ENCODE measurements at regions not wholly inside any gene's neighbourhood (a gene's known extent, or its start where the extent isn't known, plus 50 kb on each side); places are given as distances from the start of the nearest gene placed in this dataset.

GRCh38 chr4:23567338-23567737 is 322.5 kb downstream of the PPARGC1A start:
- Histone ChIP-seq H3K4me1 (ENCODE audit: insufficient read depth, low read length) (no peaks in the 10 kb centered on the region), H3K4me3 (ENCODE audit: low read length) (no peak overlapping the region), H3K36me3 (ENCODE audit: insufficient read depth, low read length) (no peaks in the 10 kb centered on the region), H2AFZ (ENCODE audit: low read depth, low read length) (no peak overlapping the region), H3K9me3 (ENCODE audit: low read length) (no peaks in the 10 kb centered on the region), H3K27me3 (ENCODE audit: insufficient read depth, low read length) (no peaks in the 10 kb centered on the region)

- H3K27me3 ChIP-seq (ENCODE audit: insufficient read depth, low read length): no peaks in the 10 kb centered on the region
- no peaks in the 10 kb centered on the region for H3K36me3 ChIP-seq (ENCODE audit: insufficient read depth, low read length)
- no peak overlapping the region for H2AFZ ChIP-seq (ENCODE audit: low read depth, low read length)
- no peaks in the 10 kb centered on the region for H3K4me1 ChIP-seq (ENCODE audit: insufficient read depth, low read length)
- no peaks in the 10 kb centered on the region for H3K9me3 ChIP-seq (ENCODE audit: low read length)
- H3K4me3 ChIP-seq (ENCODE audit: low read length): no peak overlapping the region
These were observed 329.1 kb downstream of the PPARGC1A start for GRCh38 chr4:23560748-23561147.

GRCh38 chr4:23558101-23558500 is 331.7 kb downstream of the PPARGC1A start:
- Histone ChIP-seq H3K4me1 (ENCODE audit: insufficient read depth, low read length) (no peaks in the 10 kb centered on the region), H3K4me3 (ENCODE audit: low read length) (no peak overlapping the region), H2AFZ (ENCODE audit: low read depth, low read length) (no peak overlapping the region), H3K27me3 (ENCODE audit: insufficient read depth, low read length) (no peaks in the 10 kb centered on the region), H3K9me3 (ENCODE audit: low read length) (no peaks in the 10 kb centered on the region), H3K36me3 (ENCODE audit: insufficient read depth, low read length) (no peaks in the 10 kb centered on the region)

- H3K27me3 ChIP-seq (ENCODE audit: insufficient read depth, low read length): no peaks in the 10 kb centered on the region
- H3K36me3 ChIP-seq (ENCODE audit: insufficient read depth, low read length): no peaks in the 10 kb centered on the region
- no peak overlapping the region for H2AFZ ChIP-seq (ENCODE audit: low read depth, low read length)
- H3K9me3 ChIP-seq (ENCODE audit: low read length): no peaks in the 10 kb centered on the region
- no peak overlapping the region for H3K4me3 ChIP-seq (ENCODE audit: low read length)
- H3K4me1 ChIP-seq (ENCODE audit: insufficient read depth, low read length): no peaks in the 10 kb centered on the region
These were observed 342.2 kb downstream of the PPARGC1A start for GRCh38 chr4:23547601-23548000.

GRCh38 chr4:23547096-23547495 is 342.8 kb downstream of the PPARGC1A start:
- Histone ChIP-seq H3K9me3 (ENCODE audit: low read length) (no peaks in the 10 kb centered on the region), H3K4me1 (ENCODE audit: insufficient read depth, low read length) (no peaks in the 10 kb centered on the region), H3K27me3 (ENCODE audit: insufficient read depth, low read length) (no peaks in the 10 kb centered on the region), H2AFZ (ENCODE audit: low read depth, low read length) (no peak overlapping the region), H3K4me3 (ENCODE audit: low read length) (no peak overlapping the region), H3K36me3 (ENCODE audit: insufficient read depth, low read length) (no peaks in the 10 kb centered on the region)

- H3K4me3 ChIP-seq (ENCODE audit: low read length): no peak overlapping the region
- no peaks in the 10 kb centered on the region for H3K27me3 ChIP-seq (ENCODE audit: insufficient read depth, low read length)
- no peaks in the 10 kb centered on the region for H3K36me3 ChIP-seq (ENCODE audit: insufficient read depth, low read length)
- peak overlapping the region; percentile 10 for H2AFZ ChIP-seq (ENCODE audit: low read depth, low read length)
- no peaks in the 10 kb centered on the region for H3K9me3 ChIP-seq (ENCODE audit: low read length)
- H3K4me1 ChIP-seq (ENCODE audit: insufficient read depth, low read length): peaks cover 16% of the 10 kb centered on the region
These were observed 349.8 kb downstream of the PPARGC1A start for GRCh38 chr4:23539969-23540569.

GRCh38 chr4:23533859-23534258 is 356.0 kb downstream of the PPARGC1A start:
- H3K4me1 ChIP-seq (ENCODE audit: insufficient read depth, low read length): no peaks in the 10 kb centered on the region
- H3K36me3 ChIP-seq (ENCODE audit: insufficient read depth, low read length): no peaks in the 10 kb centered on the region
- H2AFZ ChIP-seq (ENCODE audit: low read depth, low read length): no peak overlapping the region
- H3K9me3 ChIP-seq (ENCODE audit: low read length): no peaks in the 10 kb centered on the region
- no peaks in the 10 kb centered on the region for H3K27me3 ChIP-seq (ENCODE audit: insufficient read depth, low read length)
- H3K4me3 ChIP-seq (ENCODE audit: low read length): no peak overlapping the region

GRCh38 chr4:23516716-23517115 is 373.1 kb downstream of the PPARGC1A start:
- Histone ChIP-seq H3K36me3 (ENCODE audit: insufficient read depth, low read length) (no peaks in the 10 kb centered on the region), H3K9me3 (ENCODE audit: low read length) (no peaks in the 10 kb centered on the region), H3K27me3 (ENCODE audit: insufficient read depth, low read length) (no peaks in the 10 kb centered on the region), H3K4me3 (ENCODE audit: low read length) (no peak overlapping the region), H3K4me1 (ENCODE audit: insufficient read depth, low read length) (no peaks in the 10 kb centered on the region), H2AFZ (ENCODE audit: low read depth, low read length) (no peak overlapping the region)

GRCh38 chr4:23504083-23504482 is 385.8 kb downstream of the PPARGC1A start:
- H3K4me1 ChIP-seq (ENCODE audit: insufficient read depth, low read length): peaks cover 3% of the 10 kb centered on the region
- H3K36me3 ChIP-seq (ENCODE audit: insufficient read depth, low read length): no peaks in the 10 kb centered on the region
- H3K4me3 ChIP-seq (ENCODE audit: low read length): no peak overlapping the region
- no peaks in the 10 kb centered on the region for H3K9me3 ChIP-seq (ENCODE audit: low read length)
- no peaks in the 10 kb centered on the region for H3K27me3 ChIP-seq (ENCODE audit: insufficient read depth, low read length)
- no peak overlapping the region for H2AFZ ChIP-seq (ENCODE audit: low read depth, low read length)

GRCh38 chr4:23500894-23501449 is 388.9 kb downstream of the PPARGC1A start:
- H3K9me3 ChIP-seq (ENCODE audit: low read length): peaks cover 2% of the 10 kb centered on the region
- H3K4me3 ChIP-seq (ENCODE audit: low read length): no peak overlapping the region
- no peak overlapping the region for H2AFZ ChIP-seq (ENCODE audit: low read depth, low read length)
- no peaks in the 10 kb centered on the region for H3K36me3 ChIP-seq (ENCODE audit: insufficient read depth, low read length)
- no peaks in the 10 kb centered on the region for H3K27me3 ChIP-seq (ENCODE audit: insufficient read depth, low read length)
- peaks cover 3% of the 10 kb centered on the region for H3K4me1 ChIP-seq (ENCODE audit: insufficient read depth, low read length)

- no peaks in the 10 kb centered on the region for H3K9me3 ChIP-seq (ENCODE audit: low read length)
- H3K27me3 ChIP-seq (ENCODE audit: insufficient read depth, low read length): no peaks in the 10 kb centered on the region
- H3K4me3 ChIP-seq (ENCODE audit: low read length): no peak overlapping the region
- H3K36me3 ChIP-seq (ENCODE audit: insufficient read depth, low read length): no peaks in the 10 kb centered on the region
- H3K4me1 ChIP-seq (ENCODE audit: insufficient read depth, low read length): no peaks in the 10 kb centered on the region
- H2AFZ ChIP-seq (ENCODE audit: low read depth, low read length): no peak overlapping the region
These were observed 404.0 kb downstream of the PPARGC1A start for GRCh38 chr4:23485801-23486200.

GRCh38 chr4:23484689-23485088 is 405.2 kb downstream of the PPARGC1A start:
- Histone ChIP-seq H3K4me3 (ENCODE audit: low read length) (no peak overlapping the region), H2AFZ (ENCODE audit: low read depth, low read length) (no peak overlapping the region), H3K4me1 (ENCODE audit: insufficient read depth, low read length) (no peaks in the 10 kb centered on the region), H3K36me3 (ENCODE audit: insufficient read depth, low read length) (no peaks in the 10 kb centered on the region), H3K27me3 (ENCODE audit: insufficient read depth, low read length) (no peaks in the 10 kb centered on the region), H3K9me3 (ENCODE audit: low read length) (no peaks in the 10 kb centered on the region)

GRCh38 chr4:23483320-23483960 is 406.4 kb downstream of the PPARGC1A start:
- Histone ChIP-seq H3K9me3 (ENCODE audit: low read length) (no peaks in the 10 kb centered on the region), H2AFZ (ENCODE audit: low read depth, low read length) (no peak overlapping the region), H3K4me1 (ENCODE audit: insufficient read depth, low read length) (no peaks in the 10 kb centered on the region), H3K36me3 (ENCODE audit: insufficient read depth, low read length) (no peaks in the 10 kb centered on the region), H3K4me3 (ENCODE audit: low read length) (no peak overlapping the region), H3K27me3 (ENCODE audit: insufficient read depth, low read length) (no peaks in the 10 kb centered on the region)
